SH-SY5Y (cell line): ENCODE measurements at regions not wholly inside any gene's neighbourhood (a gene's known extent, or its start where the extent isn't known, plus 50 kb on each side); places are given as distances from the start of the nearest gene placed in this dataset.

ENCODE experiments used
- GATA2 ChIP-seq: IDR thresholded peaks from 2 replicates; pipeline ENCODE4 v1.6.1; 2011; ENCODE audit warnings: mild to moderate bottlenecking, low read depth, low read length
- GATA3 ChIP-seq: IDR thresholded peaks from 2 replicates; pipeline ENCODE4 v1.6.1; 2011; ENCODE audit warnings: low read depth, mild to moderate bottlenecking, low read length, moderate library complexity

- TF ChIP-seq GATA3 (no peak), GATA2 (no peak)
Measured at GRCh38 chrX:40423299-40423698, 157.5 kb upstream of the ATP6AP2 start.
